CD4-positive, alpha-beta T cell treated with Interleukin-6 for 4 hours (primary cell): ENCODE measurements at regions not wholly inside any gene's neighbourhood (a gene's known extent, or its start where the extent isn't known, plus 50 kb on each side); places are given as distances from the start of the nearest gene placed in this dataset.
"Not testable (repeated sequence)": the region's sequence is repeated elsewhere in the genome, so short reads cannot be mapped to it uniquely, and the experiment has no call there.

Source experiments
- DNase-seq: peaks from one replicate; pipeline ENCODE4 v3.0.0-alpha.2; 2020; ENCODE audit warnings: mixed read lengths

- not testable (repeated sequence) for DNase-seq
Measured at GRCh38 chr10:78096486-78096885, 62.8 kb downstream of the RPS24 start.

GRCh38 chr10:78102593-78102992, 68.9 kb downstream of the RPS24 start:
- not testable (repeated sequence) for DNase-seq

GRCh38 chr10:78109210-78109609, 75.5 kb downstream of the RPS24 start:
- no peak for DNase-seq

GRCh38 chr10:78115135-78115853, 81.6 kb downstream of the RPS24 start:
- DNase-seq, result no peak

DNA sequence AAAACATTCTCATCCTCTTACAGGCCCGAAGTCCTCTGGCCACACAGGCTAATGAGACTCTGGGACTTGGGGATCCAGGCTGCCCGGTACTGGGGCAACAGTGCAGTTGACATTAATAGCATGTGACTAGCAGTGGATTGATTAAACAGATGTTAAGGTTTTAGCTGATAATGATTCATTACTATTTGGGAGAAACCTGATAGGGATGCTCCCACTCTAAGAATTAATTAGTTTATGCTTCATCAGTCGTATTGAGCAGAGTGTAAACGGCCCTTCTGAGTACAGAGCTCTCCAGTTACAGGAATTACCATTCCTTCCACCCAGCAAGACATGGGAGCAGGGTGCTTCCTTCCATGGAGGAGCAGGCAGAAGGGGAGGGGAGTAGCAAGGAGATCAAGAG, 82.7 kb downstream of the RPS24 start:
- DNase-seq, result no peak

- no peak for DNase-seq
Measured at GRCh38 chr10:78118591-78118990, 84.9 kb downstream of the RPS24 start.

DNA sequence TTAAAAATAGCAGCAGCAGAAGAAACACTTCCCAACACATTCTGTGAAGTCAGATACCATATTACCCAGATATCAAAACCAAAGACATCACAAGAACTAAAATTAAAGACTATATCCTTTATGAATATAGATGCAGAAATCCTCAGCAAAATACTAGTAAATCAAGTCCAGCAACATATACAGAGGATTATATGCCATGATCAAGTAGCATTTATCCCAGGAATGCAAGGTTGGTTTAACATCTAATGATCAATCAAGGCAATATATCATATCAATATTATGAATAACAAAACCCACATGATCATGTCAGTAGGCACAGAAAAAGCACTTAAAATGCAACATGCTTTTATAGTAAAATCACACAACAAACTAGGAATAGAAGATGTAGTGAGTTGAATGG, 88.1 kb downstream of the RPS24 start:
- no peak for DNase-seq

GRCh38 chr10:78124167-78124566, 90.5 kb downstream of the RPS24 start:
- DNase-seq, result no peak

GRCh38 chr10:78129211-78129610, 95.5 kb downstream of the RPS24 start:
- no peak for DNase-seq

GRCh38 chr10:78130966-78131710, 97.5 kb downstream of the RPS24 start:
- no peak for DNase-seq

GRCh38 chr10:78134773-78135306, 101.2 kb downstream of the RPS24 start:
- no peak for DNase-seq

- DNase-seq, result no peak
Measured at GRCh38 chr10:78137147-78137546, 103.5 kb downstream of the RPS24 start.

DNA sequence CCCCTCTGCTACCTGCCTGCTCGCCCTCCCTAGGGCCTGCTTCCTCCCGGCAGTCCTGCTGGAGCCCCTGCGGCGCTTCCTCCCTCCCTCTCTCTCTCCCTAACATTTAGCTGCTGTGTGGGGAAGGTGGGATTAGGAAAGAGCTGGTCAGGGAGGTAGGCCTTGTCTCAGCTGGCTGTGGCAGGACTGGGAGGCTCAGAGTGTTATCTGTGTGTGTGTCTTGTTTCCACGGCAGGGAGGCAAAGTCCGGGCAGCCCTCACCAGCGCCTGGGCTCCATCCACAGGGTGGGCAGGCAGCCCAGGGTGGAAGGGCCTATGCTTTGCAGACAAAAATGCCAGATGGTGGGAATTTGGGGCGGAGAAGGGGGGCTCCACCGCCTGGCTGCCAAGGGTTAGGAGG, 105.7 kb downstream of the RPS24 start:
- no peak for DNase-seq

GRCh38 chr10:78140066-78140630, 106.5 kb downstream of the RPS24 start:
- no peak for DNase-seq

- no peak for DNase-seq
Measured at GRCh38 chr10:78143576-78143975, 109.9 kb downstream of the RPS24 start.

- DNase-seq, result no peak
Measured at GRCh38 chr10:78146200-78146599, 112.5 kb downstream of the RPS24 start.

GRCh38 chr10:78147202-78147601, 113.5 kb downstream of the RPS24 start:
- no peak for DNase-seq

- DNase-seq, result no peak
Measured at GRCh38 chr10:78148216-78148960, 114.7 kb downstream of the RPS24 start.

DNA sequence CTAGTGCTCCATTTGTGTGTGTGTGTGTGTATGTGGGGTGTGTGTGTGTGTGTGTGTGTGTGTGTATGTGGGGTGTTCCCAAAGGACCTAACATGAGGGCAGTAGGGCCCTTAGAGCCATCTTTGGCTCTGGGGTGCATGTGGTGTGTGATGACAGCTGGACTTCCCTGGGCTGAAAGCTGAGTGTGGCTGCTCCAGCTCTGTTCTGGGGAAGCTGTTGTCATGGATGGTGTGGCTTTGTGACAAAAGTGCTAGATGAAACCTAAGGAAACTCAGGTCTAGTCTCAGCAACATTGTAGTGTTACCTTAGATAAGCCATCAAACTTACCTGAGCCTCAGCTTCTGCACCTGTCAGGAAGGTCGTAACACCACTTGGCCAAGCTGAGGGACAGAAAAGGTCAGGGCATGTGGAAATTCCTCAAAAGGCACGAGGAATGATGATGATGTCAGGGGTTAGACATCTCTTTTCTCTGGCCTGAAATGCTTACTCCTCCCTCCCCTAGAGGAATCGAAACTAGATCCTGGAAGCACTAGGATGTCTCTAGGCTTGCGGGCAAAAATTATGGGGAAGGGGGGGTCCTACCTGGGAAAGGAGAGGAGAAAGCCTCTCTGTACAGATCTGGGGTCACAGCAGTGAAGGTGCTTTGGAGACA, 115.4 kb downstream of the RPS24 start:
- no peak for DNase-seq

- DNase-seq, result no peak
Measured at GRCh38 chr10:78150756-78151155, 117.1 kb downstream of the RPS24 start.

DNA sequence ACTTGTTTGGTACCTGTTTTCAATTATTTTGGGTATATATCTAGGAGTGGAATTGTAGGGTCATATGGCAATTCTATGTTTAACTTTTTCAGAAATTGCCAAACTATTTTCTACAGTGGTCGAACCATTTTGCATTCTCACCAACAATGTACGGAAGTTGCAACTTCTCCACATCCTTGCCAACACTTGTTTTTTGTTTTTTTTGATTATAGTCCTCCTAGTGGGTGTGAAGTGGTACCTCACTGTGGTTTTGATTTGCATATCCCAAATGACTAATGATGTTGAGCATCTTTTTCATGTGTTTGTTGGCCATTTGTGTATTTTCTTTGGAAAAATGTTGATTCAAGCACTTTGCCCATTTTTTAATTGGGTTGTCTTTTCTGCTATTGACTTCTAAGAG, 122.1 kb downstream of the RPS24 start:
- no peak for DNase-seq

DNA sequence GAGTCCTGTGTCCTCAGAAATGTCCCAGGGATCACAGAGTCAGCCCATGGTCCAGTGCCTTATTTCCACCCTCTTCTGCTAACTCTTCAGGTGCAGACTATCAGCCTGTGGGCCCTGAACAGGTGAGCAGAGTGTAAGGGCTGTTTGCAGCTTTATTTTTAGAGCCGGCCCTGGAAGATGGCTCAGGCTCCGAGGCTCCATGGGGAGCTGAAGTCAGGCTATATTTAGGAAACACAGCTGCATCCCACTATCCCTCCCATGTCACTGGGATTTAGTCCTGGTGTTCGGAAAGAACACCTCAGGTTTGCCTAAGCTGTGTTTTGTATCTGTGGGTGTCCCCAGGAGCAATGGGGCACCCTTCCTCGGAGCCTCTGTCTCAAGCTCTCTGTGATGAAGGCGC, 126.9 kb downstream of the RPS24 start:
- DNase-seq, result no peak

DNA sequence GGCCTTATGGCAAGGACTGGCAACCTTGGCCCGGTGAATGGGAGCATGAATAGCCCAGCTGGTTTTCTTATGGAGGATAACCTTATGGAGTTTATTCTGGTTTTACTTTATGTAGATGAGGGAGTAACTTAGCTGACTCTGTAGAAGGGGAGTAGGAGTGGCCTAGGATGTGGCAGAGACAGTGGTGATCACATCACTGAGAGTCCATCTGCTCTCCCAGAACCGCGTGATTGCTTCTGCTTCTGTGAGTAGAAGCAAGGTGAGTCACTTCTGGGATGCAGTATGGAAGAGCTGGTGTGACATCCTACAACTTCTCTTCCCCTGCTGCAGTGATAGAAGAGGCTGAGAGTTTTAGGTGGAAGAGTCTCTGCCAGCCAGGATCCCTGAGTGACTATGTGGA, 129.2 kb downstream of the RPS24 start:
- no peak for DNase-seq
